ENCODE measurements at regions not wholly inside any gene's neighbourhood (a gene's known extent, or its start where the extent isn't known, plus 50 kb on each side); places are given as distances from the start of the nearest gene placed in this dataset.

DNA sequence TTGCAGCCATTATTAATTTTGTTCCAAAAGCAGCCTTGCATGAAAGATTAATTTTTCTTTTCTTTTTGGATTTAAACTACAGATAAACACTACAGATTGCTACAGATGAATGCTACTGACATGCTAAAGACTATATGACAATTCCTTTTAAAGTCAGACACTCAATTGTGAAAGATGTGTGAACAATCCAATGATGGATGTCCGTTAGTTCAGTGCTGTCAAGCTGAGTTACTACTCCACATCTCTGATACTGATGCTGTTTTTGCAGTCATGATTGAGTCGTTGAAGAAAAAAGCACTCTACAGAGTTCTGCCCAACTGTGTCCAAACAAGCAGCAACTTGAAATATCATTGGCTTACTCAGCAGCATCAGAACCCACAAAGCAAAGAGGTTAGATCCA, 146.8 kb downstream of the OTUD1 start:
- TF ChIP-seq RAD21 (IDR thresholded peaks at IDR 0.05; ENCODE audit: low read depth) (no peak), TCF12 (IDR thresholded peaks at IDR 0.05; ENCODE audit: low read depth) (no peak), TAF1 (IDR thresholded peaks at IDR 0.05; ENCODE audit: low read depth) (no peak), TEAD4 (IDR thresholded peaks at IDR 0.05) (no peak), ZBTB7A (IDR thresholded peaks at IDR 0.05; ENCODE audit: low read depth) (no peak), YY1 (IDR thresholded peaks at IDR 0.05; ENCODE audit: low read depth) (no peak), CEBPB (IDR thresholded peaks at IDR 0.05) (no peak), EGR1 (IDR thresholded peaks at IDR 0.05) (no peak), NFIC (IDR thresholded peaks at IDR 0.05) (no peak), EP300 (IDR thresholded peaks at IDR 0.05; ENCODE audit: borderline replicate concordance) (no peak), CREB1 (IDR thresholded peaks at IDR 0.05; ENCODE audit: low read depth) (no peak), FOXM1 (IDR thresholded peaks at IDR 0.05; ENCODE audit: borderline replicate concordance, low read depth) (no peak)
- TF ChIP-seq, protein P1, sequence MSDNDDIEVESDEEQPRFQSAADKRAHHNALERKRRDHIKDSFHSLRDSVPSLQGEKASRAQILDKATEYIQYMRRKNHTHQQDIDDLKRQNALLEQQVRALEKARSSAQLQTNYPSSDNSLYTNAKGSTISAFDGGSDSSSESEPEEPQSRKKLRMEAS (IDR thresholded peaks at IDR 0.05): no peak
- TF ChIP-seq, protein P2, sequence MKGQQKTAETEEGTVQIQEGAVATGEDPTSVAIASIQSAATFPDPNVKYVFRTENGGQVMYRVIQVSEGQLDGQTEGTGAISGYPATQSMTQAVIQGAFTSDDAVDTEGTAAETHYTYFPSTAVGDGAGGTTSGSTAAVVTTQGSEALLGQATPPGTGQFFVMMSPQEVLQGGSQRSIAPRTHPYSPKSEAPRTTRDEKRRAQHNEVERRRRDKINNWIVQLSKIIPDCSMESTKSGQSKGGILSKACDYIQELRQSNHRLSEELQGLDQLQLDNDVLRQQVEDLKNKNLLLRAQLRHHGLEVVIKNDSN (IDR thresholded peaks at IDR 0.05): no peak
- TF ChIP-seq, protein P3, sequence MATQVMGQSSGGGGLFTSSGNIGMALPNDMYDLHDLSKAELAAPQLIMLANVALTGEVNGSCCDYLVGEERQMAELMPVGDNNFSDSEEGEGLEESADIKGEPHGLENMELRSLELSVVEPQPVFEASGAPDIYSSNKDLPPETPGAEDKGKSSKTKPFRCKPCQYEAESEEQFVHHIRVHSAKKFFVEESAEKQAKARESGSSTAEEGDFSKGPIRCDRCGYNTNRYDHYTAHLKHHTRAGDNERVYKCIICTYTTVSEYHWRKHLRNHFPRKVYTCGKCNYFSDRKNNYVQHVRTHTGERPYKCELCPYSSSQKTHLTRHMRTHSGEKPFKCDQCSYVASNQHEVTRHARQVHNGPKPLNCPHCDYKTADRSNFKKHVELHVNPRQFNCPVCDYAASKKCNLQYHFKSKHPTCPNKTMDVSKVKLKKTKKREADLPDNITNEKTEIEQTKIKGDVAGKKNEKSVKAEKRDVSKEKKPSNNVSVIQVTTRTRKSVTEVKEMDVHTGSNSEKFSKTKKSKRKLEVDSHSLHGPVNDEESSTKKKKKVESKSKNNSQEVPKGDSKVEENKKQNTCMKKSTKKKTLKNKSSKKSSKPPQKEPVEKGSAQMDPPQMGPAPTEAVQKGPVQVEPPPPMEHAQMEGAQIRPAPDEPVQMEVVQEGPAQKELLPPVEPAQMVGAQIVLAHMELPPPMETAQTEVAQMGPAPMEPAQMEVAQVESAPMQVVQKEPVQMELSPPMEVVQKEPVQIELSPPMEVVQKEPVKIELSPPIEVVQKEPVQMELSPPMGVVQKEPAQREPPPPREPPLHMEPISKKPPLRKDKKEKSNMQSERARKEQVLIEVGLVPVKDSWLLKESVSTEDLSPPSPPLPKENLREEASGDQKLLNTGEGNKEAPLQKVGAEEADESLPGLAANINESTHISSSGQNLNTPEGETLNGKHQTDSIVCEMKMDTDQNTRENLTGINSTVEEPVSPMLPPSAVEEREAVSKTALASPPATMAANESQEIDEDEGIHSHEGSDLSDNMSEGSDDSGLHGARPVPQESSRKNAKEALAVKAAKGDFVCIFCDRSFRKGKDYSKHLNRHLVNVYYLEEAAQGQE (IDR thresholded peaks at IDR 0.05; ENCODE audit: low read depth): no peak

DNA sequence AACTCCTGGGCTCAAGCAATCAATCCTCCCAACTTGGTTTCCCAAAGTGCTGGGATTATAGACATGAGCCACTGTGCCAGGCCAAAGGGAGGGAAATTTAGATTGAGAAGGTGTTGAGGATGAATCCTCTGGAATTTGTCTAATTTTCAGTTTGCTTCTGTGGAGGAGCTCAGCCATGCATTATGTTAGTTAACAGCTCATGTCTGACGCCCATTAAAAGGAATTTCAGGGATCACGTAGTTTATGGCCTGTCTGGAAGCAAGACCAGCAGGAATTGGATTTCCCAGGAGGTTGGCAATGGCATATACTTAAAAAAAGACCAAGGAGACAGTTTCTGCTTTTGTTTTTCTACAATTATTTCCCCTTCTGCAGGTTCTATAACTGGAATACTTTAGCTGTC, 165.7 kb downstream of the OTUD1 start:
- TF ChIP-seq TEAD4 (IDR thresholded peaks at IDR 0.05) (no peak), CEBPB (IDR thresholded peaks at IDR 0.05) (no peak), CREB1 (IDR thresholded peaks at IDR 0.05; ENCODE audit: low read depth) (no peak), TCF12 (IDR thresholded peaks at IDR 0.05; ENCODE audit: low read depth) (no peak), RAD21 (IDR thresholded peaks at IDR 0.05; ENCODE audit: low read depth) (no peak)
- TF ChIP-seq, protein P3 (IDR thresholded peaks at IDR 0.05; ENCODE audit: low read depth): no peak
- TF ChIP-seq, protein P2 (IDR thresholded peaks at IDR 0.05): no peak
- TF ChIP-seq, protein P1 (IDR thresholded peaks at IDR 0.05): no peak

DNA sequence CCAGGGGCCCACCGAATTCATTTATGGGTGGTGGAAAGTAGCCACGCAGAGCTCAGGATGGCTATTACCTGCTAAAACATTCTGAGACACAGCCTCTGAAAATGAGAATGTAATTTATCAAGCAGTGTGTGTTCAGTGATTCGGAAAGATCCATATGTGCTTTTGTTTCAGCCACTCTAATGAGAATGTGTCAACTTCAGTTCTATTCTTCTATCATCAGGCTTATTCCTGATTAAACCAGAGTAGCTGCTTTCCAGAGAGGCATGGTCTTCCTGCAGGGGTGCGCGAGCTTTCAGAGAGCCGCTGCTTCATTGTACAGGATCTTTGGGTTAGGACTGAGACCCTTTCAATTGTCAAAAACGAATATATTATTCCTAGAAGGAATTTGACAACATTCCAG, 167.6 kb downstream of the OTUD1 start:
- TF ChIP-seq EP300 (IDR thresholded peaks at IDR 0.05; ENCODE audit: borderline replicate concordance) (no peak), RAD21 (IDR thresholded peaks at IDR 0.05; ENCODE audit: low read depth) (no peak), YY1 (IDR thresholded peaks at IDR 0.05; ENCODE audit: low read depth) (no peak), TAF1 (IDR thresholded peaks at IDR 0.05; ENCODE audit: low read depth) (no peak), CEBPB (IDR thresholded peaks at IDR 0.05) (no peak), CREB1 (IDR thresholded peaks at IDR 0.05; ENCODE audit: low read depth) (no peak), TEAD4 (IDR thresholded peaks at IDR 0.05) (no peak), TCF12 (IDR thresholded peaks at IDR 0.05; ENCODE audit: low read depth) (no peak), NFIC (IDR thresholded peaks at IDR 0.05) (no peak), ZBTB7A (IDR thresholded peaks at IDR 0.05; ENCODE audit: low read depth) (no peak), EGR1 (IDR thresholded peaks at IDR 0.05) (no peak), FOXM1 (IDR thresholded peaks at IDR 0.05; ENCODE audit: borderline replicate concordance, low read depth) (no peak)
- TF ChIP-seq, protein P1 (IDR thresholded peaks at IDR 0.05): no peak
- TF ChIP-seq, protein P3 (IDR thresholded peaks at IDR 0.05; ENCODE audit: low read depth): no peak
- TF ChIP-seq, protein P2 (IDR thresholded peaks at IDR 0.05): no peak

DNA sequence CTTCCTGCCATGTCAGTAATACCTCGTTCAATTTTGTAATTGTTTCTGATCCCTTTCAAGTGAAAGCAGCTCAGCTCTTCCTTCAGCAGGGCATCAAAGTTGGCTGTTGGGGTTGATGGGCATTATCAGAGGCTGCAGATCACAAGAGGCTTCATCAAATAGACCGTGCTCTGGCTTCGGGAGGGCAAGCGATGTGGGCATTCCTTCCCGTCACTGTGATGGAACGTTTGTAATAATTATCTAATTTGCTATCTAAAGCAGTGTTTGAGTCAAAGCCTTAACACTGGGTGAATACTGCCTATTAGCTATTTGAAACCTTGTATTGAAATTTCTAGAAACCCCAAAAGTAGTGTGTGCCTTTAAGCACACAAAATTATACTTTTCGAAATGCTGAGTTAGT, 170.1 kb downstream of the OTUD1 start:
- TF ChIP-seq TAF1 (IDR thresholded peaks at IDR 0.05; ENCODE audit: low read depth): no peak
- no peak for TF ChIP-seq NFIC (IDR thresholded peaks at IDR 0.05)
- TF ChIP-seq CREB1 (IDR thresholded peaks at IDR 0.05; ENCODE audit: low read depth): no peak
- TF ChIP-seq CEBPB (IDR thresholded peaks at IDR 0.05): no peak
- no peak for TF ChIP-seq TCF12 (IDR thresholded peaks at IDR 0.05; ENCODE audit: low read depth)
- TF ChIP-seq, protein P2 (IDR thresholded peaks at IDR 0.05): no peak
- TF ChIP-seq FOXM1 (IDR thresholded peaks at IDR 0.05; ENCODE audit: borderline replicate concordance, low read depth): no peak
- TF ChIP-seq TEAD4 (IDR thresholded peaks at IDR 0.05): no peak
- no peak for TF ChIP-seq RAD21 (IDR thresholded peaks at IDR 0.05; ENCODE audit: low read depth)
- TF ChIP-seq, protein P3 (IDR thresholded peaks at IDR 0.05; ENCODE audit: low read depth): no peak
- no peak for TF ChIP-seq EP300 (IDR thresholded peaks at IDR 0.05; ENCODE audit: borderline replicate concordance)
- no peak for TF ChIP-seq EGR1 (IDR thresholded peaks at IDR 0.05)
- TF ChIP-seq ZBTB7A (IDR thresholded peaks at IDR 0.05; ENCODE audit: low read depth): no peak
- TF ChIP-seq, protein P1 (IDR thresholded peaks at IDR 0.05): no peak
- TF ChIP-seq YY1 (IDR thresholded peaks at IDR 0.05; ENCODE audit: low read depth): no peak

Measured in Ishikawa (cell line).